ENCODE measurements at regions not wholly inside any gene's neighbourhood (a gene's known extent, or its start where the extent isn't known, plus 50 kb on each side); places are given as distances from the start of the nearest gene placed in this dataset.

- TF ChIP-seq GRHL1 (CRISPR knock-in tag; conservative IDR thresholded peaks at IDR 0.05) (no peak), MLX (CRISPR knock-in tag; IDR thresholded peaks at IDR 0.05) (no peak), KIAA2018 (CRISPR knock-in tag; IDR thresholded peaks at IDR 0.05; ENCODE audit: borderline replicate concordance) (no peak), ZNF597 (CRISPR knock-in tag; IDR thresholded peaks at IDR 0.05) (no peak), GLI4 (CRISPR knock-in tag; IDR thresholded peaks at IDR 0.05; ENCODE audit: borderline replicate concordance) (no peak), TFDP2 (CRISPR knock-in tag; IDR thresholded peaks at IDR 0.05) (no peak), RNF219 (CRISPR knock-in tag; IDR thresholded peaks at IDR 0.05) (no peak), NFIC (IDR thresholded peaks at IDR 0.05; ENCODE audit: low read length) (peak; percentile 54; the same call in 1 of the 2 replicates), ZGPAT (CRISPR knock-in tag; IDR thresholded peaks at IDR 0.05) (0 out of 2 replicates have a peak, but pooled peaks have one; percentile 28), ZBTB1 (CRISPR knock-in tag; IDR thresholded peaks at IDR 0.05; ENCODE audit: borderline replicate concordance) (no peak)
Observed at GRCh38 chr2:215611609-215612386, 175.9 kb upstream of the FN1 start (continued).

All from HepG2 (cell line).